Hippocampal formation (tissue), 2 donors: ENCODE measurements at regions not wholly inside any gene's neighbourhood (a gene's known extent, or its start where the extent isn't known, plus 50 kb on each side); places are given as distances from the start of the nearest gene placed in this dataset.

ENCODE experiments used
- DNase-seq, 2 donors: peaks; one replicate each; lab custom pipeline; 2025; lab: John Stamatoyannopoulos, UW

DNA sequence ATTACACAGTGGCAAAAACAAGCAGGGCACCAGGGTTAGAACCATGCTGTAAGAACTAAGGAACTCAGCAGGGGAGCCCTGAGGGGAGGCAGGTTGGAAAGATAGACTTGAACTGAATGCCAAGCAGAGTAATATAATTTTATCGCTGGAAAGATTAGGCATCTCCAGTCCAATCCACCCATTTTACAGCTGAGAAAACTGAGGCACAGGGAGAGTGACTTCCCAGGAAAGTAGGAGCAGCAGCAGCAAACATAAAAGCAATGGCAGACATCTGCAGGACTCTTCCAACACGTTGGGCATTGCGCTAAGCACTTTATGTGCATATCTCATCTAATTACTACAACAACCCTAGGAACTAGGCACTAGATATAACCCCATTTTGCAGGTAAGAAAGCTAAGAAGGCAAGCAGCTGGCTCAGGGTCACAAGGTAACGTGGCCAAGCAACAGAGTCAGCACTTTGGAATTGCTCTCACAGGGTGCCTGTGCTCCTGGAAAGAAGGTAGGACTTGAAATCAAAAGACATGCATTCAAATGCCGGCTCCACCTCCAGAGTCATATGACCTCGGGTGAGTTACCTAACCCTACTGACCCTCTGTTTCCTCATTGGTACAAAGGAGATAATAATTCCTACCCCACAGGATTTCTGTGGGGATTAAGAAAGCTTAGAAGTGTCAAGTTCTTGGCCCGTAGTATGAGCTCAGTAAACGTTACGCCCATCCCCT, 215.3 kb downstream of the BARX2 start:
- DNase-seq = no peak

DNA sequence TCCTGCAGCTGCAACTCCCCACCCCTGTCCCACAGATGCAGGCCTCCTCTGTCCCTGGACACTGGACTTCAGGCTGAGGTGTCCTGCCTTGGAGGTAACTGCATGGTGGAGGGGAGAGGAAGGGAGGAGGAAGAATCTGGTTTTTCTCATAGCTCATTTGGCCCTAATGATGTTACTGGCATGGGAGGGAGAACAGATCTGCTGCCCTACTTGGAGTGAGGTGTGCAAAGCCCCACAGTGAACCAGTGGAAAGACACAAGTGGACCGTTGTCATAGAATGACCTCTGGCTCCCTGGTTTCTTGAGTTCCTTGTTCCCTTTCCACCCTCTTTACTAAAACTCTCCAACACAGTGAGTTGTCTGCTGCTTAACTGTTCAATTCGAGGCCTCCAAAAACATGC, 215.9 kb downstream of the BARX2 start:
- no peak for DNase-seq

DNA sequence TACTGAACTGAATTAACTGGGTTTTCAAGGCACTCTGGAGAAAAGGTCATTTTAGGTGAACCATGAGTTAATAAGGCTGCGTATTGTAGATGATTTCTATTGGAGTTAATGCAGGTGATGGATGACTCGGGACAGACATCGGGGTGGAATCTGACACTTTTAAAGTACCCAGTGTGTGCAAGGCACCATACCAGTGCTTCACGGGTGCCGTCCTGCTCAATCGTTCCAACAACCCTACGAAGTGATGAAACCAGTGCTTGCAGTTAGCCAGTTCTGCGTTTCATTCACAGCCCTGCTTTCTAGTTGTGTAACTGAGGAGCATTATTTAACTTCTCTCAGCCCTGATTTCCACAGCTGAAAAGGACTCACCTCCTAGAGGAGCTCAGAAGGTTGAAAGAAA, 216.5 kb downstream of the BARX2 start:
- no peak for DNase-seq

DNA sequence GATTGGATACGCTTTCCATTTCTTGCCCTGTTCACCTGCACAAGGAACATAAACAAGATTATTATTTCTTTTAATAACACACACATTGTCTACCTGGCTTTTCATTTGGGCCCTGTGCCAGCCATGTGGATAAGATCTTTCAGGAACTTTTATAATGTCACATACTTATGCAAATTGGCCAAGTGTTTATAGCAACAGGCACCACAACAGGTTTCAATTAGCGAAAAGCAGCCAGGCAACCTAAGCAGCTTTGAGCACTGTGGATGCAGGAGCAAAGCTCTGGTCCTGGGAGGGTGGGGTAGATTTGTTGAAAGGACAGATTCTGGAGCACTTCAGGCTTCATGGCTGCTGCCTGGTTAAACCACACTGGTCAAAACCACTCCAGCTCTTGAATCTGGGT, 217.4 kb downstream of the BARX2 start:
- DNase-seq = no peak

DNA sequence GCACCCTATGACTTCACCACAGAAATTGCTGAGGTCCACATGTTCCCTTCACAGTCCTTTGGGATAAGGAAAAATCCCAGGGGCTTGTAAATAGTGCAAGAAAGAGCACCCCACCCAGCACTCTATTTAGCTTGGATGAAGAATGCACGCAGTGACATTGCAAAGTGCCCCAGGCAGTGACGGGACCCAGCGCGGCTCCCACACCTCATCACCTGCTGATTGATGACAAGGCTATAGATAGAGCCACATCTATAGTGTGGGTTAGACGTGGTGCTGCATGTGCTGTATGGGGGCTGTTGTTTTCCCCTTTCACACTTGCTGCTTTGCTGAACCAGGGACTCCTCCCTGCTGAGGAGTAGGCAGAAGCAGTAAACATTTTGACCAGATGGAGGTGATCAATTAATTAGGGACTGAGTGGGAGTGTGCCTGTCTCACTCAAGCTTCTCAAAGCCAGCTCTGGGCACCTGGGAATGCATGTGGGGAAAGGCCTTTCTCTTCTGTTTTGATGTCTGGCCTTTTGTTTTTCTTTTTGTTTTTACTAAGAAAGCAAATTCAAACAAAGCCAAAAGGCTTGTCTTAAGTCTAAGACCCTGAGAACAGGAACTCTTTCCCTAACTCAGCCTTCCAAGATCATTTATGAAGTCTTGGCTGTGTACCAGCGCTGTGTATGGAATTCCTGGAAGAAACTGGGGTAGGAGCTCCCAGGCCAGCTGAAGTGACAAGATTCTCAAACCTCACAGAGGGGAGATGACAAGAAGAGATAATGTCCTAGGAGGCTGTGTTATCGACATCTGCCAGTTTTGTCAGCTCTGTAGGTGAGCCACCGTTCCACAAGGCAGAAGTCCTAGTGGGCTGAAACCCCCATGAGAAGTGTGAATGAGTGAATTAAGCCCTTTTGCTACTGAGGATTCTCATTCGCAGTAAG, 219.7 kb downstream of the BARX2 start:
- DNase-seq = no peak

DNA sequence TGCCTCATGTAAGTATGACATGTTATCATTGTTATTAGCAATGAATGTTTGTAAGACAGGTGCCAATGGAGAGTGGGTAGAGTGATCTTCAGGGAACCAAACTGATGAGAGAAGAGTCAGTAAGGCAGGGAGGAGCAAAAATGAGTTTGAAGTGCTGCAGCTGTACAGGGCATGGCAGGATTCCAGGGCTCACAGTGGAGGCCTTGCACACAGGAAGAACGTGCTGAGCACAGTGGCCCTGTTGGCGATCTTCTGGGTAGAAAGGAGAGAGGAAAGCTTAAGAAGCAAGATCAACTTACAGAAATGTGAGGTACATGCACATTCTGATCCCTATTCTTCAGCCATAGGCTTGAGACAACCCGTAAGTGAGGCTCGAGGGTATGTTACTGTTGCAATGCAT, 219.3 kb upstream of the TMEM45B start:
- DNase-seq = no peak

DNA sequence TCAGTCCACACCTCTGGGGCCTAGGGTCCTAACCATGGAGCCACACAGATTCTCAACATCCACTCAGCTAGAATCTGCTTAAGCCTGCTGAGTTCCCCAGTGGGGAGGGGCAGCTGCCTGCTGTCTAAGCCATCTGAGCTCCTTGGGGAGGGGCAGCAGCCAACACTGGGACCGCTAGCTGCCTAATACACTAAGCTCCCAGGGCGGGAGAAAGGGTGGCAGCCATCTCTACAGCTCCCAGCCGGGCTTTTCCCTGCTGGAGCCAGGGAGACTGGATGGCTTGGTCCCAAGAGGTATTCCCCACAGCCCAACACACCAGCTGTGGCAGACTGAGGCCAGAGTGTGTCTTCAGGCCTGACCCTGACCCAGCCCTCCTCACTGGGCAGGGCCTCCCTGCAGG, 217.3 kb upstream of the TMEM45B start:
- no peak for DNase-seq

DNA sequence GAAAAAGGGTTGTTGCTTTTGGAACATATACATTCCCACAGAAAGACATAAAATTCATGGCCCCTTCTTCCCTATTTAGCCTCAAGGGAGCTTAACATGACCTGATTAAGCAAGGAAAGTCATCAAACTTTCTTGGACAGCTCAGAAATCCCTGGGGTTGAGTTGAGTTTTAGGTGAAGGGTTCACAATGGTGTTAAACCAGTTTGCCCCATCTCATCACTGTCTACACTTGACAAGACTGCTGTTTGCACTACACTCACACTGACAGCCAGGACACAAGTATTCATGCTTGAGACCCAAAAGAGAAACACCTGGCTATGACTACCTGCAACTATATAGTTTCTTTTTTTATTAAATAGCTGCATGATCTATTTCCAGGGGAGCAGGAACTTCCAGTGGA, 209.8 kb upstream of the TMEM45B start:
- DNase-seq = no peak

DNA sequence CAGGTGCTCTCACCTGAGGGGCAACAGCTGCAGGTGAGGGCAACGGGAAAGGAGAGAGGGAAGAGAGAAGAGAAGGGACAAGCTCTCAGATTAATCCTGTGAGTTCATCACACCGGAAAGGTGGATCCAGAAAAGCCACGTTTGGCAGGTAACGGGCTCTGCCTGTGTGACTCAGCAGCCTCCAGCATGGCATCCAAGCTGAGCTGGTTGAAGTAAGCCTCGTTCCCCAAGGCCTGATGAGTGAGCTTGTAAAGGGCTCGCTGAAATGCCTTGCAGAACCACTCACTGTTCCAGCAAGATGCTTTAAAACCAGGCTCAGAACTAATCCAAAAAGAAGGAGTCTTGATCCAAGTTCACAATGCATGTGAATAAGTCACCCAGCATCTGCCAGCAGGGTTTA, 206.9 kb upstream of the TMEM45B start:
- DNase-seq = no peak

DNA sequence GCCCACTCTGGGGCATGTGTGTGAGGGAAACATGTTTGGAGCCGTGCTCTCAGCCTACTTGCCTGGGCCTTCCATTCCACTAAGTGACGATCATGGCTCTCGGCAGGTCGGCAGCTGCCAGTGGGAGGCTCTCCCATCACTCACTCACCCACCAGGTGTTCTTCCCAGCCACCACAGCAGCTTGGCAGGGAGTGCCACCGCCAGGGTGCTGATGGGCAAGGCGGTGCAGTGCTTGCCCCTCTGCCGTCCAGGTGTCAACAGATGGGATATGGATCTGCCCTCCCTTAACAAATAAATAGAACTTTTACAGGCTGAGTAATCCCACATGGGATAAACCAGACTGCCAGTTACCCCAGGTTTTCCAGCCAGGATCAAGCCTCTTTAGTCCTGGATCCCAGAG, 205.5 kb upstream of the TMEM45B start:
- no peak for DNase-seq

DNA sequence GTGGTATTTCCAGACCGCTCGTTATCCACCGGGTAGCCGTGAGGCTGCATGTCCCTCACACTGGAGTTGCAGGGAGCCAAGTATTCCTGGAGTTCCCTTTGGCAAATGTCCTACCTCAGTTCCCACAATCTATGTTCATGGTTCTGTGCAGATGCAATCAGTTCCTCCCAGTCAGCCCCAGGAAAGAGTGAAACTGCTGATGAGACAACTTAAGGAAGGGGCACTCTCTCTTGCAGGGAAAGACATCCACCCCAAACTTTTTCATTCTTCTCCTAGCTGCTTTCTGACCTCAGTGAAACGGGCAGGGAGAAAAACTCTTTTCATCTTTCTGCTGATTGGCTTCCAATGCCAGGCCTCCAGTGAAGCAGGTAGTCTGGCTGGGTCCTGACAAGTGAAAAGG, 205.1 kb upstream of the TMEM45B start:
- DNase-seq = no peak

DNA sequence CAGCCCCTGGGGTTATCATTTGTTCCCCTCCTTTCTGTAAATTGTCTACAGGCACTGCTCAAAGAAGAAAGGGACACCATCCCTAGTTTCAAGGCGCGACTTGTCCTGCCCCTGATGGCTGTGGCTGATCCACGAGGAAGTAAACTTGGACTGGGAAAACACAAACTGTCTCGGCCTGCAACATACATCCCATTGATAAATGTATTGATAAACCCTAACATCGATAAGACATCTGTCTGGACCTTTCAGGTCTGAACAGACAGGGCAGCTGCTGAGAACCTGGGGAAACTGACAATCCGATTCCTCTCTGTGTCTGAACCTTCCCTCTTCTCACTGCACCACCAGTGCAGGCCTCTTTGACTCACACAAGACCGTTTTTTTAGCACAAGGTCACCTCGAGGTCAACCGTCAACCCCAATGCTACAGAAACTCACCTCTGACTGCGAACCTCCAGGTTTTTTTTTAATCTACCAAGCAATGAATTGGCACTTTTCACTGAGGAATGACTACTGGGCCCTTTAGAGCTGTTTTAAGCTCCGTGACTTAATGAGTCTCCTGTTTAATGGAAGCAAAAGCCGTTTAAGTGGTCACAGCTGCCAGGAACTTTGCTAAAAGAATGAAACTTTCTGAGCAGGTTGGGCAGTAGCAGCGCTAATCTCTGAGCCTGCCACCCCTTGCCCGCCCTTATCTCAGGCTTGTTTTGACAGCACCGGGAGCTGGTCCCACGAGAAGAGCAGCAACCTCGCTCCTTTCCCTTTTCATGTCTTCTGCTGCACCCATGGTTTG, 203.8 kb upstream of the TMEM45B start:
- DNase-seq = no peak

DNA sequence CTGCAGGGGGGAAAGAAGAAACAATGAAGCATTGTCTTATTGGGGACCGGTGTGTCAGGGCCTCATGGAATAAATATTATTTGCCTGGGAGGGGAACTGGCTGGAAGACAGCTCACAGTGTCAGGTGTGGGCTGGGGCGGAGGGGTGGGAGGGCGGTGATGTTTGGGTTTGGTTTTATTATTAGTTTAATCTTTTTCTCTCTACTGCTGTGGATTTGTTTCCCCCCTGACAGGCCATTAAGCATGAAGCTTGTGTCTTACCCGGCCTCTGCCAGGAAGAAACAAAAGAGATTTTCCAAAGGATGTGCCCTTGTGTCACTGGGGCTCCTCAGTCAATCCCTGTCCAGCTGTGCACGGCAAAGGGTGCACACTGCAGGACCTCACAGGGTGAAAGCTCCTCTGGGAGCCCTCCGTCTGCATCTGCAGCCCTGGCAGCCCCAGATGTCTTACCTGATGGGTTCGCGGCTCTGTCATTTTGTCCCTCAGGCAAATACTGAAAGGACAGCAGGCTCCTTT, 203.1 kb upstream of the TMEM45B start:
- DNase-seq = no peak

DNA sequence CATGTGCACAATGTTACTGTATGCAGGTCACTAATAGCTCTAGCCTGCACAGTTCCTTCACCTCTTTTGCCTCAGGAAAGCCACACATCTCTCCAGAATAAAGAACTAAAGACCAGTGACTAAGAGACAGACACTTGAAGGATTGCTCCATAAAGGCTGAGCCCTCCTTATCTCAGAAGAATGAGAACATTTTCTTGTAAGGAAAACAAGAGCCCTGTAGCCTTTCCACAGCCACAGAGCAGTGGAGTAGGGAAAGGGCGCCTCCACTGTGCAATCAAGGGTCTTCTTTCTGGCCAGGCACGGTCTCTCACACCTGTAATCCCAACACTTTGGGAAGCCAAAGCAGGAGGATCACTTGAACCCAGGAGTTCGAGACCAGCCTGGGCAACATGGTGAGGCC, 202.6 kb upstream of the TMEM45B start:
- no peak for DNase-seq

DNA sequence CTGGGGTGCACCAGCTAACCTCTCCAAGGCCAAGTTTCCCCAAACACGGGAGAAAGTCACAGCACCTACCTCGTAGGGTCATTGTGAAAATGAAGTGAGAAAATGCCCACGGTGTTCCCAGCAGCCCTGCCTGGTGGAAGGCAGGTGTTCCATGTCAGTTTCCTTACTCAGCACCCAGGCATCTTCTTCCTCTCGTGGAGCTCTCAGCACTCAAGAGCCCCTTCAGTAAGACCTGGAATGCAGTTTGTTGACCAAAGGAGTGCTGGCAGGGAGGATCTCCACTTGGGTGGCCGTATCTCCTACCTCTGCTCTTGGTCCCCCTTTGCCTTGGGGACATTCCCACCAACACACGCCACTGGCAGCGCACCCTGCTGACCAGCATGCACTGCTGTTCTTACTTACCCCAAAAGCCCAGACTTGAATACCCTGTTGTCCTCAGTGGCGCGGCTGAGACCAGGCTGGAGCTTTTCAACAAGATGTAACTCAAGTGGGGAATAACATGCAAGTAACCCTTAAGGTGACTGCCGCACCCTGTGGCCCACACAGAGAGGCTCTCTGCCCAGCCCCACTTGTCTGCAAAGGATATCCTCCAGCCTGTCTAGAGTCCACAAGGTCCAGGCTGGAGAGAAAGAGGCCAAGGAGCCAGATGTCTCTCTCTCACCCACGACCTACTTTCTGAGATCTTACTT, 201.2 kb upstream of the TMEM45B start:
- no peak for DNase-seq

DNA sequence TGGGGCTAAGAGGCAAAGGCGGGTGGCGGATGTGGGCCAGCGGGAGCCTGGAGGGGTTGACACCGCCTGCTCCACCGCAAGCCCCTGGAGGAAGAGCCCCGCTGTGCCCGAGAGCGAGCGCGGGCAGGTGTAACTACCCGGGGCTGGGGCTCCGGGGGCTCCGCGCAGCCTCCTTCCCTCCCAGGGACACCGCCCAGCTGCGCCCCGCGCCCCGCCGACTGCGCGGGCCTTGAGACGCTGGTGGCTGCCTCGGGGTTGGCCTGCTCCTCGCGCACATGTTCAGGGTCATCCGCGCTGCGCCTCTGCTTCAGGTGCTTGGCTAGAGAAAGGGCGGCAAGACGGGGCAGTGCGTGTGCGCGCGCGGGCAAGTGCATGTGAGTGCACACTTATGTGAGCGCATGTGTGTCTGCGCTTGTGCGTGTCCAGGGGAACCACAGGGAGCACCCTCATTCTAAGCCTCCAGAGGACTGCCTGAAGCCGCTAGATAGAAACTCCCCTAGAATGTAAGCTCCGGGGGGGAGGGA, 197.5 kb upstream of the TMEM45B start:
- DNase-seq = no peak

DNA sequence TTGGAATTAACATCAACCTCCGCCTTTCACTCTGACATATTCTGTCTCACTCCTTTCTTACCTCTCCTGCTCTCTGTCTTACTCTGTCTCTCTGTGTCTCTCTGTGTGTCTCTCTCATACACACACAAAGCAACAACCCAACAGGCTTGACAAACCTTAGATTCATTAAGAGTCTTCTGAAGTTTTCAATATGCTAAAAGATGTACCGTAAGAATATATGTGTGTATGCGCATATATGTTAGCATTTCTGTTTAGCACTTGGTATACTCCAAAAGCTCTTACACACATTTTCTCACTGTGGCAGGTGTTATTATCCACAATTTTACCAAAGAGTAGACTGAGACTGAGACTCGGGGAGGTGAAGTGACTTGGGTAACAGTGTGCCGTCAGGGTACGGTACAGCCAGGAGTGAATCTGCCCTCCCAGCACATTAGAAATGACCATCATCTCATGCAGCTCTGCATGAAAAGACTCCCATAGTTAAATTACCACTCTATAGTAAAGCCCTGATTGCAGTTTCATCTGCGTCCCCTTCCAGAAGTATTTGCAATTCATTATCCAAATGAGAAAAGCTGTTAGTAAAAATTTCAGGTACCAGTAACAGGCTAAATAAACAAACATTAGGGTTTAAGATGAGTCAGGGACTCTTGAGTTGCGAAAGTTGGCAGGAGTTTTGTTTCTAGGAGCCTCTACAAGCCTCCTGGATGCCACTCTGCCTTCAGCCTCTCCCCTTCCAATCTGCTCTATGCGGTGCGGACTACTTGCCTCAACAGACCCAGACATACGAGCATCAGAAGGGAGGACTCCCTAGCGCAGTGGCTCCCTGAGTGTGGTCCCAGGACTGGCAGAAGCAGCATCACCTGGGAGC, 195.2 kb upstream of the TMEM45B start:
- no peak for DNase-seq

DNA sequence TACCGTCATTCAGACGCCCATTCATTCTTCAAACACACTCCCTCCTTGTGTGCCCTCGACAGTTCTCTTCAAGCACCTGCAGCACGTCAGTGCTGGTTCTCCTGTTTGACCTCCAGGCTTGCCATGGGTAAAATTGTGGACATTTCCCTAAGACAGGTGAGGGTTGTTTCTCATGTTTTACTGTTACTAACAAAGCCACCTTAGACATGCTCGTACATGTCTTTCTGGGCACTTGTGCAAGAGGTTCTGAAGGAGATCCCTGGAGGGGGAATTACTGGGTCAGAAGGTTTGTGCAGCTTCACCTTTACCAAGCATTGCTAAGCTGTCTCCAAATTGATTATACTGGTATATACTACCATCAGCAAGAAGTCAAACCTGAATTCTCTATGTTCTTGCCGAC, 189.7 kb upstream of the TMEM45B start:
- DNase-seq = no peak

DNA sequence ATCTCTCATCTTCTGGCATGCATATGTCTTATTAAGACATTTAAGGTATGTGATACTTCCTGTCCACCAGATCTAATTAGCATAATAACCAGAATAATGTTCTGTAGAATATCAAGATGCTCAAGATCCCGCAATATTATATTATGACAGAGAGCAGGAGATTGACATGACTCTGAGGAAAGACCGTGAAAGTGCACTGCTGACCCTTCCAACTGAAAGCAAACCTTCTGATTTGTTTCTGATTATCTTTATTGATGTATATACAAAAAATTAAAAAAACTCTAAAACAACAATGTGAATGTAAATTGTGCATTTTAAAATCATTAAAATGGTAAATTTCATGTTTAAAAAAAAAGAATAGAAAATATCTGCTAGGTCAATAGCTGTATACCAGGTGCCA, 184.4 kb upstream of the TMEM45B start:
- no peak for DNase-seq

DNA sequence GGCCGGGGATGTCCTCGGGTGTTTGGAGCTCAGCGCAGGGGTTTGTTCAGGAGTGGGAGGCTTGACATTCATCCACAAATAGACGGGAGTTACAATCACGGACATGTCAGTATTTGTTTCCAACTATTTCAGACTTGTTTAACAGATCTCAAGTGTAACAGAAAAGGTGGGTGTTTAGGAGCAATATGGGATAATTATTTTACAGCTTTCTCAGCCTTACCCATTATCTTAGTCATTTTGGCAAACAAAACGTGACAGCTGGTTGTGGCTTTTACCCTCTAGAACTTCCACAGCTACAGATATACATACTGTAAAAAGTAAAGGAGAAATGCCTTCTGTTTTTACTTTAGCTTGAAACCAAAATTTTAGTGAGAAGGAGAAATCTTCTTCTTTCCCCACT, 178.7 kb upstream of the TMEM45B start:
- no peak for DNase-seq

DNA sequence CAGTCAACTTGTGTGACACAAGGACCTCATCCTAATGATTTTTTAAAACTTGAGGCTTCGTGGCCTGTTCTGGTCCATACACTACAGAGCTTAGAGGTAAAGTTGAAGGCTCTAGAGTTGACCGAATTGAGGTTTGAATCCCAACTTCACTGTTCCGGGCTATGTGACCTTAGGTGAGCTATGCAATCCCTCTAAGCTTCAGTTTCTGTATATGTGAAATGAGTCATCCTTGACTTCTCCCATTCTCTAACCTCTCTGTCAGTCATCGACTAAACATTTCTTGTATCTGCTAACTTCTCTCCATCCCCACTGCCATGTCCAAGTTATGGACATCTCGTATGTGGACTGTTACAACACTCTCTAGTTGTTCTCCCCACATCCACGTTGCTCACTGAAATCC, 178.2 kb upstream of the TMEM45B start:
- no peak for DNase-seq
